H1 (cell line): ENCODE measurements at regions not wholly inside any gene's neighbourhood (a gene's known extent, or its start where the extent isn't known, plus 50 kb on each side); places are given as distances from the start of the nearest gene placed in this dataset.

Experiments used
- NRF1 ChIP-seq: IDR thresholded peaks from 2 replicates; pipeline ENCODE4 v1.6.1; 2011; ENCODE audit warnings: mild to moderate bottlenecking, low read depth, low read length, improper control_type of control experiment
- RNF2 ChIP-seq: fragments of 200-900, 300-1000 bp; sonication (generic); IDR thresholded peaks from 2 replicates; pipeline ENCODE4 v1.7.1; 2016; ENCODE audit warnings: borderline replicate concordance, low read depth, mild to moderate bottlenecking, antibody characterized with exemption, low read length; ENCODE audit not compliant: poor library complexity, severe bottlenecking; ENCODE audit errors: missing control alignments
- SIX5 ChIP-seq: IDR thresholded peaks from 2 replicates; pipeline ENCODE4 v1.6.1; 2011; ENCODE audit warnings: mild to moderate bottlenecking, low read depth, low read length
- SP1 ChIP-seq: IDR thresholded peaks from 2 replicates; pipeline ENCODE4 v1.6.1; 2011; ENCODE audit warnings: low read depth, low read length
- TBP ChIP-seq: IDR thresholded peaks from 2 replicates; pipeline ENCODE4 v1.6.1; 2011; ENCODE audit warnings: low read depth, low read length, improper control_type of control experiment

DNA sequence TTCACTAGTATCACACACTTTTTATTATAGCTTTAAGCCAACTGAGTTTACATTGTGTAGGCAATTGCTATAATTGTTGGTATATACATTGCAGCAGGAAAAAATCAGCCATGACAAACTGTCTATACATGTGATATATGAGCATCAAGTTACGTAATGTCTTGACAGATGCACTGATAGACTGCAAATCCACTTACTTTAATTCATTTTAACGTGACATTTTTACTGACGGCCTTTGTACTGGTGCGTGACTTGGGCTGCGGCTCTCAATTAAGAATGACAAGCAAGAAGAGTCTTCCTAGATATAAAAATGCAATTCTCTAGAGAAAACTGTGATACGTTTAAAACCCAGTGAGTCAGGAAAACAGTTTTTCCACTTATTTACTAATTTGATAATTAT, 143.8 kb downstream of the ACTRT1 start (continued):
- TF ChIP-seq TBP (no peak), NRF1 (no peak), SP1 (no peak), RNF2 (no peak), SIX5 (no peak)
